GM18499 (cell line): ENCODE measurements at regions not wholly inside any gene's neighbourhood (a gene's known extent, or its start where the extent isn't known, plus 50 kb on each side); places are given as distances from the start of the nearest gene placed in this dataset.

Experiments used
- ATAC-seq: cut with Tn5 transposase; IDR thresholded peaks from one replicate; pipeline ENCODE4 v1.9.1; 2021; ENCODE audit warnings: moderate number of reproducible peaks; ENCODE audit not compliant: insufficient read depth, unreplicated experiment

DNA sequence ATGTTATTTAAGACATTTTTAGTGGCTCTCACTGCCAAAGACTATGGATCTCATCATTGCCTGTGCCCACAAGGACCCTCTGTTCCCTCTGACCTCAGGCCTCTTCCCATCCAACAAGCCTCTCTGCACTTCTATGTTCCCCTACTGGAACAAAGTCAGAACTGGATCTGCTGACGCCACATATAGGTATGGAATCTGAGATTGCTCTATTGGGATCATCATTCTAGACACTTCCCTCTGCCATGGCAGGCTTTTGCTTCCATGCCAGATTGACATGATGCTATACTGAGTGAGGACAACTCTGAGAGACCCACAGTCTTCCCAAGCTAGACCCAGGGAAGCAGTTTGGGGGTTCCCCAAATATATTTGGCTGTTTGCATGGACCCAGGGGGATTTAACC, 76.0 kb upstream of the ZNF648 start:
- no peak for ATAC-seq

DNA sequence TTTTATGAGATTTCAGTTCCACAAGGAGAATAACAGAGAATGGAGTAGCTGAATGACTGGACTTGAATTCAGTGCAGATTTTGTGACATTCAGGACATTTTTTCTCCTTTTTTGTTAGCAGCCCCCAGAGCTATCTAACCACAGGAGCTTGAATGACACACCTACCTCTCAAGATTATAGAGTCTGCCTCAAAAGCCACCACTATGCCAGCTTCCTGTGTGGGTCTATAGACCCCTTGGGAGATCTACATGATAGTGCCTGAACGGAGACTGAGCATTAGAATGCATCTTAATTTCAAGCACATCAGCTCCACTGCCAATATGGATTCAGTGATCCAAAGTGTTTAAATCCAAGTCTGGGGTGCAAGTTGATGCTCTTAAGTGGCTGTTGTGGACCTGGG, 74.4 kb upstream of the ZNF648 start:
- ATAC-seq = no peak

DNA sequence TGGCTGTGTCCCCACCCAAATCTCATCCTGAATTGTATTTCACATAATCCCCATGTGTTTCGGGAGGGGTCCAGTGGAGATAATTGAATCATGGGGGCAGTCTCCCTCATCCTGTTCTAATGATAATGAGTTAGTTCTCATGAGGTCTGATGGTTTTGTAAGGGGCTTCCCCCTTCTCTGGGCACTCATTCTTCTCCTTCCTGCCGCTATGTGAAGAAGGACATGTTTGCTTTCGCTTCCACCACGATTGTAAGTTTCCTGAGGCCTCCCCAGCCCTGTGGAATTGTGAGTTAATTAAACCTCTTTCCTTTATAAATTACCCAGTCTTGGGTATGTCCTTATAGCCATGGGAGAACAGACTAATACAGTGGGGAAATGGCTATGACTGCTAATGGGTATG, 72.7 kb upstream of the ZNF648 start:
- no peak for ATAC-seq

DNA sequence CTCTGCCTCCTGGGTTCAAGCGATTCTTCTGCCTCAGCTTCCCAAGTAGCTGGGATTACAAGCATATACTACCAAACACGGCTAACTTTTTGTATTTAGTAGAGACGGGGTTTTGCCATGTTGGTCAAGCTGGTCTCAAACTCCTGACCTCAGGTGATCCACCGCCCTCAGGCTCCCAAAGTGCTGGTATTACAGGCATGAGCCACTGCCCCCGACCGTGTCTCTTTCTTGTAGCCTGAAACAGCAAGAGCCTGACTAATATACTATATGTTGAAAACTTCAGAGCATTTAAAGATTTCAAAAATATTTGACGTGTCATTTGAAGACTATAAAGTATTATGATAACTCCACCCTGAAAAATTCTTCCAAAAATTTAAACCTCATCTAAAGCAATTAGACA, 71.7 kb upstream of the ZNF648 start:
- no peak for ATAC-seq

DNA sequence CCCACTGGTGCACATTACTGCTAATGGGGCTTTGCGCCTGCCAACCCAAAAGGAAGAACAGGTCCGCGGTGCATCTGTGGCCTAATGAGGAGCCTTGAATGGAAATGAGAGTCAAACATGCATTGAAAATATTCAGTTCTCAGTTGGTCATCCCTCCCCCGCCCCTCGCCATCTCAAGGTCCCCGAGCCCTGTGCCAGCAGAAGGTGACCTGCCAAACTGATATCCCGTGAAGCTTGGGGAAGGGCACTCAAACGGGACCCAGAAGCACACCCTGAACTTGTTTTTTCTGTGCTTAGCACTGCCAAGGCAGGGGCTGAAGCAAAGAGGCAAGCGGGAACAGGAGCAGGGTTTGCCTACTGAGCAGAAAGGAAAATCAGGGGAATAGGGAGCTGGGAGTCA, 67.9 kb upstream of the ZNF648 start:
- no peak for ATAC-seq

DNA sequence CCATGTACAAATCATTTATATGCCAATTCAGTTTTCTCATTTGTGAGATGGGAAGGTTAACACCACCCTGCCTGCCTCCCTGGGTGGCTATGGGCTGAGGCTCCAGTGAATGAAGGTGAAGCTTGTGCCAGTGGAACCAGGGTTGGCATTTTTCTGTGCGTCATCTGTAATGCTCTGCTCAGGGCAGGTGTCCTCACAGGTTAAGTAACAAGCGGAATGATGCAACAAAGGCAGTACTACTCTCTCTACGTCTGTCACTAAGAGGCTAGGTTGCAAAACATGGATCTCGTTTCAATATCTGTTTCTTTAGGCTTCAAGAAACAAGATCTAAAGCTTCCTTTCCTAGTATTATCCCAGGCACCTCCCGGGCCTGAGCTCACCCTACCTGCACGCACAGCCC, 67.0 kb upstream of the ZNF648 start:
- ATAC-seq = no peak

DNA sequence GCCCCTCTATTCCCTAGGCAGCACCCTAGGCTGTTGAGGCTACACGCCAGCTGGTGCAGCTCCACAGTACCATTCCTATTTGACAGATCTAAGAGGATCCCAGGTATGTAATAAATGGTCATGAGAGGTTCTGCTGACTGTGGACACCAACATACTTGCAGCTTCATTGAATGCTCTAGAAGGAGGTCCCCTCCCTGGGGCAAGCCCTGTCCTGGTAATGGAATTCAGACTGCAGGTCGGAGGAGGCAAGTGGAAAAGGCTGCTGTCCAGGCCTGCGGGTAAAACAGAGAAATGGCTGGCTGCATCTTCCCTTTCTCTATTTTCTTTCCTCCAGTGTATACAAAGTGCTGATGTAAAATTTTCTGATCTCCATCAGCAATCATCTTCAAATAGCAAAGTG, 66.1 kb upstream of the ZNF648 start:
- ATAC-seq = no peak

DNA sequence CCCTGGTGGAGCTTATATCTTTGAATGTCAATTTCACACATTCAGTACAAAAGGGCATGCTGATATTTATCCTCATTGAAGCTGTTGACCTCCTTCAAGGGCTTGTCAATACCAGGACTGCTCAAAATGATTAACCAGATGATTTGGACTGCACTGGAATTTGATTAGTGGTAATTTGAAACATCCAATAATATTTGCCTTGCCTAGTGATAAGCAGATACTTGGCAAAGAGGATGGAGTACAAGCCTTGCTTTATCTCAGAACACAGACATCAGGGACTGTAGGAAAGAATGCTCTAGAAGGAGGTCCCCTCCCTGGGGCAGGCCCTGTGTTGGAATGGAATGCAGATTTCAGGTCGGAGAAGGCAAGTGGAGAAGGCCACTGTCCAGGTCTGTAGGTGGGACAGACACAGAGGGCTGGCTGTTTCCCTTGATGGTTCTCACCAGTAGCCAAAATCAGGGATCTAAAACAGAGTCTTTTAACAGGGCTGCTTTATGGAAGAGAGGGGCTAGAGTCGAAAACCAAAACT, 64.8 kb upstream of the ZNF648 start:
- no peak for ATAC-seq

DNA sequence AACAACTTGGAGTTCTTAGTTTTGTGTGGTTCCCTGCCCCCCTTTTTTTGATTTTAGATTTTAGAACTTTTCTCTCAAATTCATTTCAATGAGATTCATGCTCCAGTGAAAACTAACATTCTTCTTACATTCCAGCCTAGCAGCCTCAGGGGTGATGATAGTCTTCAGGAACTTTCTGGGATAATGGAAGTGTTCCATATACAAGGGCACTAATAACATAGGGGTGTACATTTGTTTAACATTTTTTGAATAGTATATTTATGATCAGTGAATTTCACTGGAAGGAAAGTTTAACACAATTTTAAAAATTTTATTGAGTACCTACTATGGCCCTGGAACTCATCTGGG, 61.4 kb upstream of the ZNF648 start:
- no peak for ATAC-seq

DNA sequence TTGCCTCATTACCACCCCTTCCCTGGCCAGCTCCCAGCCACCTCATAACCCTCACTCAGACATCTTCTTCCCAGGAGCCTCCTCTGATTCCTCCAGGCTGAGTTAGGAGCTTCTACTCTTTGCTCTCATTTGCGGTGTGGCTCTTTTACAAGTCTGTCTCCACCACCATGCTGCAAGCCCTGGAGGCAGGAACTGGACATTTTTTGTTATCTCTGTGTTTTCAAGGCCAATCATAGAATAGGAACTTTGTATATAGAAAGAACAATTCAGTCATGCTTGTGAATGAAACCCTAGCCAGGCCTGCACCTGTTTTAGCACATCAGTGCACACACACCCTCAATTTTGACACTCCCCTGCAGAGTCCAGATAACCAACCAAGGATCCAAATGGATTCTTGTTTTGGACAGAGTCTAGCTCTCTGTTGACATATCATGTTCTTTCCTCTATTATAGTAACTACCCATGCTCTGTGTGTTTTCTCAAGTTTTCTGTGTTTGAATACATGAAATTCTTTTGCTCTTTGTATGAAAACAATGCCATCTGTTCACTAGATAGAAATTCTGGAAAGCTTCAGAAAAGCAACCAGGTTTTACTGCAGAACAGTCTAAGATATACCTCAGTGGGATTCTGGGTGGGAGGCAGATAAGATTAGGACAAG, 60.9 kb upstream of the ZNF648 start:
- ATAC-seq = no peak

DNA sequence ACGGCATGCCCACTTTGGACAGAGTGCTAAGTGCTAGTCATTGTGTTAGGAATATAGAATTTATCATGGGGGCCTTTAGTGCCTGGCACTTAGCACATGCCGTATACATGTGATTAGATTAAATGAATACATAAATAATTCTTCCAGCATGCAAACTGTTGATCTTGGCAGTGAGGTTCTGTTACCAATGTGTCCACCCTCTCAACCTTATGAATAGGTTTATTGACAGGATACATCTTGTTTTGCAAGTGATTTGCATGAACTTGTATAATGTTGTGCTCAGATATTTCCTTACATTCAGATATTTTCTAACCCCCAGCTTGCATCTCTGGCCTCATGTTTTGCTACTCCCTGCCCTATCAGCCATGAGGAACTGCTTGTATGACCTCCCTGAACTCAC, 60.3 kb upstream of the ZNF648 start:
- ATAC-seq = no peak

DNA sequence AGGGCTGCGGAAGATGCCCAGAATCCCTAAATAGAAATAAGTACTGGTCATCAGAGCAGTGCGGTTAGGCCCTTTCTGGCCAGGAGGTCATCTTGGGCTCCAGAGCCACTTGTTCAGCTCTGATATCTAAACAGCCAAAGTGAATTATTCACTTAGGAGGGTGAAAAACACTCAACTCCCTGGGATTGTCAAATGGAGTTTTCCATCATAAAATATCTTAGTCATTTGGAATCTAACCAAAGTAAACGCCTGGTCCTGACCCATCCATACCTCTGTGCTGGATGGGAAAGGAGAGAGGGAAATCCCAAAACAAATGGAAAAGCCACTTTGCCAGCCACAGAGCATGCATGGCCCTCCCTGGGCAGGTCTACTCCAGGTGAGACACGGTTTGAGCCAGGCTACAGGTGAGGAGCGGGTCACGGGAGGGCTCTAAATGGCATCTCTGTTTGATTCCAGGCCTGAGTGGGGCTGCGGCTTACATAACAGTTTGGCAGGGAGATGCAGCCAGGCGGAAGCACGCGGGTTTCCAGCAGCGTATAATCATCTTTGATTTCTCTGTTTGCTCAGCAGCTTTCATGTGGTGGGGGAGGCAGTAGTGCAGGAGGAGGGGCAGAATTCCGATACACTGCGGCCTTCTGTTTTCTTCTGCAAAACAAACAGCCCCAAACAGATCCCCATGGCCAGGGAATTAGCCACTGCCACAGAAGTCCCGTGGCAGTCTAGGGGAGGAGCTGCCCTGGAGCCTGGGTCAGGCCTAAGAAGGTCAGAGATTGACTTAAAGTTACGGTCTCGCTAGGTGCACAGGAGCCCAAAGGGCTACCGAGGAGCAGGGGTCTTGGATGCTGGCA, 59.1 kb upstream of the ZNF648 start:
- ATAC-seq = no peak

DNA sequence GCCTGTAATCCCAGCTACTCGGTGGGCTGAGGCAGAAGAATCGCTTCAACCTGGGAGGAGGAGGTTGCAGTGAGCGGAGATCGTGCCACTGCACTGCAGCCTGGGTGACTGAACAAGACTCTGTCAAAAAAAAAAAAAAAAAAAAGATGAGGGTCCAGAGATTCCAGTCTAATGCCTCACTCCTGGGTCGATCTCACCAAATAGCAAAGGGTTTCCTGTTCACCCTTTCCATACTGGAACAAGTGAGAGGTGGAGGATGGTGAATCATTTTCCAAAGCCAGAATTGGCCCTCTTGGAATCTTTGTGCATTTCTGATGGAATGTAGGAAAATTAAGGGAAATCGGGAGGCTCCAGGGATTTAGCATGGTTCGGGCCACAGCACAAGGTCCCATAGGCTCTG, 58.1 kb upstream of the ZNF648 start:
- ATAC-seq = no peak

DNA sequence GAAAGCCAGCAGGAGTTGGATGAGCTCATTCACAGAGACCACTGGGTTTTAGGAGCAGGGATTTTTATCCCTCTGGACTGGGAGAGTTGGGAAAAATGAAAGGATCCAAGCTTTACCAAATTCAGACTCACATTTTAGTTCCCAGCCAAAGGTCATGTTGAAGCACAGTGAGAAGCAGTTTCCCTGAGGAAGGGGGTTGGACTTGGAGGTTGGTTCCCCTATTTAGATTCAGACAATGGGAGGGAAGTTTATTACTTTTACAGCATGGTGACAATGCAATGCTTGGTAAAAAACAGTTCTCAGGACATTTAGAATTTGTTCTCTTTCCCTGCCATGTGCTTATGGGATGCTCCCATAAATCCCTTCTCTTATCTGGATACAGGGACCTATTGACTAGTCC, 57.3 kb upstream of the ZNF648 start:
- ATAC-seq = no peak

DNA sequence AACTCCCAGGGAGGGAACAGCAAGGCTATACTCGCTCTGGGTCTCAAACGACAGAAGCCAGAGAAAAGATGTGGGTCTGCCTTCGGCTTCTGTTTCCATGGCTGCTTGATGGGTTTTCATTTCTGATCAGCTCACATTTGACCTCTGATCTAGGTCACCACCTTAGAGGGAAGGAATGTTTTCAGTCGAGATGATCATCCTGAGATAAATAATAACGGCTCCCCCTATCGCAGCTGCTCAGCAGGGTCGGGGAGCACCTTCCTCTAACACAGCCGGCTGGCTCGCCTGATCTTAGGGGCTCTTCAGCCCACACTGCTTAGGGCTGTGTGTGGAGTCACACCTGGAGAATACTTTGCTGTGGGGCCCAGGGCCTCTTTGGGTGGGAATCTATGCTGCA, 53.1 kb upstream of the ZNF648 start:
- no peak for ATAC-seq

DNA sequence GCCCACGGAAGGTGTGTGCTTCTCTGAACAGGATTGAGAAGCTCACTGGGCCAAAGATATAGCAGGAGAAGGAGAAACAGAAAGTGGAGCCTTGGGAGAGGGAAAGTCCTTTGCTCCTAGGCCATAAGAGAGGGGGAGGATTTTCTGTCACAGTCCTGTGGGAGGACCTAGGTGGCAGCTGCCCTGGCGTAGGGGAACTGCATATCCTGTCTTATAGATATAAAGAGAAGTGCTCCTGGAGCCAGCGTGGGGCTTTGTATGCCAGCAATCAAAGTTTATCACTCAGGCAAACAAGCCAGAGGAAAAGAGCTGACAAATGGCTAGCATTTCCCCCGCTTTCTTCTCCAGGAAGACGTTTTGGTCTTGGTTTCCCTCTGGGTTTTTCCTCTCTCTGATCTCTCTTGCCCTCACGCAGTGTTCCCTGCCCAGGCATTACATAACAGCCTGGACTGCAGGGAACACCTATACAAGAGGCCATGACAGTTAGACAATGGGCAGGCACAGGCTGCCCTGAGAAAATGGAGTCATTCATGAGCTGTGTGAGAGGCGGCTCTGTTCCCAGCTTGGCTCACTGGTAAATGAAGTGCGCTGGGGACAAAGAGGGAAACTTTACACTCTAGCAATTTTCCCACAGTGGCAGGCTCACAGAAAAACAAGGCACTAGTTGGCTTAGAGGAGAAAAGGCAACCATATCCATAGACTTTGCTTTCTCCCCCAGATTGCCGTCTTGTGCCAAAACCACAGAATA, 52.5 kb upstream of the ZNF648 start:
- no peak for ATAC-seq

DNA sequence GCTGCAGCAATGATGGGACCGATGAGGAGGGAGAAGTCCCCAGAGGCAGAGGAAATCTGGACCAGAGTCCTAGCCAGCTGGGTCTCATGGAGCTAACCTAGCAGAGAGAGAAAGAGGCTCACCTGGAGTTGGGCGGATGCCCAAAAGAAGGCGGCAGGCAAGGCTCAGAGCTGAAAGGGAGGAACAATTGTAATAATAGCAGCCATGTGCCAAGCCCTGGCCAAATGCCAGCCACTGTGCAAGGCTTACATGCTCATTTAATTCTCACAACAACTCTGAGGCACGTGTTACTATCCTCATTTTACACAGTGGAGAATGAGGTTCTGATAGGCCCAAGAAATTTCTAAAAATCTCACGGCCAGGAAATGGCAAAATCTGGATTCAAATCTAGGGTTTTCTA, 50.0 kb upstream of the ZNF648 start:
- no peak for ATAC-seq
